HG03175 (cell line): ENCODE measurements at regions not wholly inside any gene's neighbourhood (a gene's known extent, or its start where the extent isn't known, plus 50 kb on each side); places are given as distances from the start of the nearest gene placed in this dataset.

ENCODE experiments used
- ATAC-seq: cut with Tn5 transposase; IDR thresholded peaks from one replicate; pipeline ENCODE4 v1.9.1; 2021; ENCODE audit warnings: mild to moderate bottlenecking, moderate library complexity; ENCODE audit not compliant: unreplicated experiment

DNA sequence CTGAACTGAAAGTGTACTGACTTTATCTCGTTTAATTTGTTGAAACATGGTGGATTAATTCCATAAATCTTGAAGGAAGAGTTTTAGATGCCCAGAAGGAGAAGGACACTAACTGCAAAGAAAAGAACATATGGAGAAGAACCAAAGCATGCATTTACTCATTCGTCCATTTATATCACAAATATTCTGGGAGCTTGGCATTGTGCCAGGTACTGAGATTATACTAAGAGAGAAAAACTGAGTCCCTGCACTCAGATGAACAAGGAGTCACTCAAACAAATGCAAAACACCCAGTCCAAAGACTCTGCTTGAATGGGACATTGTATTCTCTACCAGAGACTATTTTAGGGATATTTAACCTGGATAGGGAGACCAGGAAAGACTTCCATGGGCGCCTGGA is 588.0 kb upstream of the MGMT start:
- ATAC-seq: no peak

DNA sequence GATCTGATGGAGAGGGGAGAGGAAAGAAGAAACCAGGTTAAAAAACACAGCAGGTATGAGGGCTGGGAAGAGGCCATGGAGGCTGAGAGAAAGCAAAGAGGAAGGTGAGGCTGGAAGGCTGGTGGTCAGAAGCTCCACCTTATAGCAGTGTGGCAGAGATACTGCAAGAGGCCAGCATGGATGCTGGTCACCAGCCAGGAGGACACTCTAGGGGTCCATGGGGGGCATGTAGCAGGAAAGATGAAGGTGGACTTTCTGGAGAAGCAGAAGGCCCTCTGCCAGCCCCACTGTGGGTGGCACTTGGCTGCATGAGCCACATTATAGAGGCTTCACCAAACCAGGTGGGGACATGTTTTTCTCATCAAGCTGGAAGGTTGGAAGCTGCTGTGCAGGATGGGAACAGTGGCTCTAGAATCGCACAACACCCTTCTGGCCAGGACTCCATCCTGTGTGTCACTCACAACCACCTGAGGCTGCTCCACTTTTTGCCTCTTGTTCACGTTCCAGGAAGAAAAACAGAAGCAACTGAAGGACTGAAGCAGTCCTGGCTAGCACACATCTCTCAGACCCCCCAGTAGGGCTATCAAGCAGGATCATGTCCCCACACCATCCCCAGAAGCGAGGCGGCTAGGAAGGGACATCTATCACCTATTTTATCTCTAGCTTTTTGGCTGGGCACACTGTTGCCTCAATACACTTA is 587.5 kb upstream of the MGMT start:
- ATAC-seq: no peak

DNA sequence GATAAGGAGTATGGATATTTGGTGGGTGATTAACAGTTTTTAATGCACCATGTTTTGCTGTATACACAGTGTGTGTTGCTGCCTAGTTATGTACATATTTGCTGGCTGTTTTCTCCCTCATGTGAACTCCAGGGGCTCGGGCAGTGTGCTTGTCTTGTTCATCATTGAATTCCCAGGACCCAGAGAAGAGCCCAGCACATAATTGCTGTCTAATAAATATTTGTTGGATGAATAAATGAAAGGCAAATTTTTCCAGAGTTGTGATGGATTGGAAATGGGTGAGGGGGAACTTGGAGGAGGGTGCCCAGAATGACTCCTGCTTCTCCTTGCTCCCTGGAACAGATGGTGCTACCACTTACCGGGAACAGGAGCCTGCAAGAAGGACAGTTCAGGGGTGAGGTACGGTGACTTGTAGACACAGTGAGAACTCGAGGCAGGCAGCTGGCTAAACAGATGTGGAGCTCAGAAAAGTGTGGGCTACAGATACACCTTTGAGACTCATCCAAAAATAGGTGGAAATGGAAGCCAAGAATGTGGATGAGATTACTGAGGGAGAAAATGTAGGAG is 586.8 kb upstream of the MGMT start:
- no peak for ATAC-seq

DNA sequence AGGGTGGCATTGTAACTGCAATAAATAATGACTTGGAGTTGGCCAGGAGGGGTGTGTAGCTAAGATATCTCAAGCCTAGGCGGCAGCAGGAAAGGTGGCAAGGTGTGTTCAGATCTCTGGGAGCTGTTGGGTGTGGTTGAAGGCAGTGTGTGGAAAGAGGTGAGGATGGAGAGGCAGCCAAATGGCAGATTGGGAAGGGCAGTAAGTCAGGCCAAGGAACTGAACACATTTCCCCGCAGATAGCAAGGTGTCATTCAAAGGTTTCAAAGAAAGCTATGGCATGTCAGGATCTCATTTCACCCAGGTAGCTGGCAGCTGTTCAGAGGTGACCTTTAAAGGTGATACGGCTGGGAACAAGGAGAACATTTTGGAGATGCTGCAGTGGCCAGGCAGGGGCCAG is 586.0 kb upstream of the MGMT start:
- no peak for ATAC-seq

DNA sequence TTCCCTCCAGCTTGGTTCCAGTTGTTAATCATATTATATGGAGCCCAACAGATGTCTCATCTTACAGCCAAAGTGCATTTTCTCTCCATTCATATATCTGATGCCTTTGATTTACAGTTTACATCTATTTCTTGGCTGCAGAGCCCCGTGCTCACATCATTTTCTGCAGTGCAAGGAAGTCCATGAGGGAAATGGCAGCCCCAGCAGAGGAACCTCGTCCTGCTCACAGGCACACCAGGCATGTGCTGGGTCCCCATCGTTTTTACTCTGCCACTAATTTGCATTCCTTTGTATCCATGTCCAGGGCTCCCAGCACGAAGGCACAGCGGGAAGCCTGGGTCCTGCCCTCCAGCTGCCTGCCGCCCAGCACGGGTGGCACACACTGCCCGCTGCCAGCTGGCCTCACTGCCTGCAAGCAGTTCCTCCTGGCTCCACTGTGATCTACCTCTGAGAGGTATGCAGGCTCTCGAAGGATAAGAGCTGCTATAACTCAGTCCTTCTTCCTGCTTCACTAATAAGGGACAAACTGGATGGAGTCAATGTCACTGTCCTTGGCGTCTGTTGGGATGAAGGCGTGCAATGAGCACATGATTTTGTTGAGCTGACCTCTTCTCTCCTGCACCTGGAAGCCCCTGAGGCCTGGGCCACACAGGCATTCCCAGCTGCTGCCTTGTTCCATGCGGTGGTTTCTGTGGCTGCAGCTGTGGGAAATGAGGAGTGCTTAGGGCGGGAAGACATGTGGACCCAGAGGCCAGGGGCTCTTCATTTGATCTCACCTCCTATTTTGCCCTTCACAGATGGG is 583.6 kb upstream of the MGMT start:
- ATAC-seq: no peak

DNA sequence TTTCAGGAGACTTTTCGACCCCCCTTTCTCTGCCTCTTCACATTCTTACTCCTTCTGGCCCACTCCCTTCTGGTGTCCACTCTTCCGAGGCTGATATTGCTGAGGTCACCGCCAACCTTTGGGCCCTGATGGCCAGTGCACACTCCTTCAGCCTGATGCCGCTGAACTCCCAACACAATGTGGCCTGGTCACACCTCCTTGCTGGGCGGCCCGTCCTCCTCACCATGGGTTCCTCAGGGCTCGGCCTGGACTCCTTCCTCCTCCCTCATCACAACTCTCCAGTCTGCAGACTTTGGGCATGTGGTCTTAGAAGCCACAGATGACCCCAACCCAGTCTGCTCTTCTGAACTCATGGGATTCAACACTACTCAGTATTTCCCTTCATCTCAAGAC is 583.0 kb upstream of the MGMT start:
- ATAC-seq: no peak

DNA sequence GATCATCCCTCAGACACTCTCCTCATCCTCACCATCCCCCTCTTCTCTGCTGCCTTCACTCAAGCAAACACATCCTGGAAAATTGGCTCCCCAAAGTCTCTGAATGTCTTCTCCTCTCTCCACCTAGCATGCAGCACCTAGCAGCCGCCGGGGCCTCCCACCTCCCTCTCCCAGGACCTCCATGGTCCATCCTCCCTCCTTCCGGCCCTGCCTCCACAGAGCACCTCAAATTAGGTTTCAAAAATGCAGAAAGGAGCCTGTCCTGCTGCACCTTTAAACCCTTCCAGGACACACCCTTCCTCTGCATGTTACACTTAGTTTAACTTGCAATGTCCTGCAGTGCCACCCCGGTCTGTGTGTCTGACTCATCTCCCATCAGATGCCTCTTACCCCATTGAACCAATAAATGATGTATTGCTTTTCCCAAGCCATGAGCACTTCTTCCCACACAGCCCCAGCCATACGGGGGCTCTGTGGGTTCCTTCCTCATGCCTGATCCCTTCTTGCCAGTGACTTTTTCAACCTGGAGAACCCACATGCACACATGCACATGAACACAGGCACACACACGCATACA is 582.5 kb upstream of the MGMT start:
- ATAC-seq: no peak

DNA sequence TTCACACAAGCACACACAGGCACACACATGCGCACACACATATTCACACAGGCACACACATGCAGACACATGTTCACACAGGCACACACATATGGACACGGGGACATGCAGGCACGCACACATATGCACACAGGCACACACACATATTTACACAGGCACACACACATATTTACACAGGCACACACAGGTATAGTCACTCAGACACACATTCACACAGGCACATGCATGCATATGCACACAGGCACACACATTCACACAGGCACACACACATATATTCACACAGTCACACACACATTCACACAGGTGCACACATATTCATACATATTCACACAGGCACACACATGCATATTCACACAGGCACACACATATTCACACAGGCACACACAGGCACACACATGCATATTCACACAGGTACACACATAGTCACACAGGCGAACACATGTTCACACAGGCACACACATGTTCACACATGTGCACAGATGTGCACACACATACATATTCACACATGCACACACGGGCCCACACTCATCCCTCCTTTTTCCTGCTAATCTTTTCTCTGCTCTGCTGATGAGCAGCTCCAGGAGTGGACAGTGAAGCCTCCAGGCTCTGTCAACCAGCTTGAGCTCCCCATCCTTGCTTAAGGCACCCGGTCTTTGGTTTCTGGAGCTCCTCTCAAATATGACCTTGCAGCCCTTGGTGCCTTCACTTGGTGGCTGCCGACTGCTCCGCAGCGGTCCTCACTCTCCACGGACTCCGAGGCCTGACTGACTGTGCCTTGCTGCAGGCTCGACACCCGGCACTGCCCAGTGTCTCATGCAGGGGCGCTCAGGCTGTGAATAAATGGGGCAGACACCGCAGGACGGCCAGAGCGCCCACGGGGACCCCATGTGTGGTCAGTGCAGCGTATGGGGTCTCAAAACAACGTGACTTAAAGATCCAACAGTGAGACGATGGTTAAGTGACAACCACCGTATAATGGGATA is 581.2 kb upstream of the MGMT start:
- ATAC-seq: no peak

DNA sequence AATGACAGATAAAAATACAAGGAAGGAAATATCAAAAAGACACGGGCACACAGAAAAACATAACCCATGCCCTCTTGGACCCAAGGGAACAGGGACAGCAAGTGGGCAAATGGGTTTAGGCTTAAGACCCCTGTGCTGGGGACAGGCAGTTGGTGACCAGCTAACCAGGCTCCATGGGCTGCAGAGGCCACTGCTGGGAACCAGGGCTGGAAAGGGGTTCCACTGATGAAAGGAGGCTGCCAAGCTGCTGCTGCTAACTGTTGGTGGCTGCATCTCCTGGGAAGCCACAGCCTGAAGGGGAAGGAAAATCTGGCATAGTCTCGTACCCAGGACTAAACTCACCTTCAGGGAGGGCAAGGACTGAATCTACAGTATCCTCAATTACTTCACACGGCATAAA is 579.2 kb upstream of the MGMT start:
- ATAC-seq: no peak

DNA sequence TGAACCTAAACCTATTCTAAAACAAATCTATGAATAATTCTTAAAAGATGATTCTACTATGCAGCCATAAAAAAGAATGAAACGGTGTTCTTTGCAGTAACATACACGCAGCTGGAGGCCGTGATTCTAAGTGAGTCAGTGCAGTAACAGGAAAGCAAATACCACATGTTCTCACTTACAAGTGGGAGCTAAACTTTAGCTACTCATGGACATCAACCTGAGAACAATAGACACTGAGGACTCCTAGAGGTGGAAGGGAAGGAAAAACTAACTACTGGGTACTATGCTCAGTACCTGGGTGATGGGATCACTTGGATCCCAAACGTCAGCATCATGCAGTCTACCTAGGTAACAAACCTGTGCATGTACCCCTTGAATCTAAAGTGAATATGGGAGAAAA is 575.0 kb upstream of the MGMT start:
- no peak for ATAC-seq

DNA sequence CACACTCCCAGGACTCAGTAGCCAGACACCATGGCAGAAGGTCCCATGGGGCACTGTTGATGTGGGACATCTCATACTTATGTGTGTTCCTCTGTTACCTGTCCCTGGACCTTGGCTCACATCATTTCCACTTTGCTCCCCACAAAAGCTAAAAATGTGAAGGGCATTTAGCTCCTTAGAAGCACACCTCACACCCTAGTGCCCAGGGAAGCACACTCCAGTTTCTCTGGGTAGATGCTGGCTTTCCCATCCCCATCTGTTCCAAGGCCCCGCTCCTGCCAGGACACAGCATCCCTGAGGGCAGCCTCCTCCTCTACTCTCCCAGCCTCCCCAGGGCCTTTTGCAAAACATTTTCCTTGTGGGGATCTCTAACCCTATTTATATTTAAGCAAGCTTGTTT is 572.4 kb upstream of the MGMT start:
- no peak for ATAC-seq

DNA sequence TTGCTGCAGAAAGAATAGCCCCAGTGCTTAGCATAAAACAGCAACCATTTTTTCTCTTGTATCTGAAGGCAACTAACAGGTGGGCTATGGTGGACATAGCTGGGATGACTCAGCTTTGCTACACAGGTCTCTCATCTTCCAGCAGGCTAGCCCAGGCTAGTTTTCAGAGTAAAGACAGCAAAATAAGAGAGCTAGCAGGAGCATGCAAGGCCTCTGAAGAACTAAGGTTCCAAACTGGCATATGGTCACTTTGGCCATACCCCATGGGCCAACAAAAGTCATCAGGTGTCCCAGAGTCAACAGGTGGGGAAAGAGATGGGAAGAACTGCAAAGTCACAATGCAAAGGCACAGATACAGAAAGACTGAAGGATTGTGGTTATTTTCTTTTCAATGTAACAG is 571.6 kb upstream of the MGMT start:
- no peak for ATAC-seq

DNA sequence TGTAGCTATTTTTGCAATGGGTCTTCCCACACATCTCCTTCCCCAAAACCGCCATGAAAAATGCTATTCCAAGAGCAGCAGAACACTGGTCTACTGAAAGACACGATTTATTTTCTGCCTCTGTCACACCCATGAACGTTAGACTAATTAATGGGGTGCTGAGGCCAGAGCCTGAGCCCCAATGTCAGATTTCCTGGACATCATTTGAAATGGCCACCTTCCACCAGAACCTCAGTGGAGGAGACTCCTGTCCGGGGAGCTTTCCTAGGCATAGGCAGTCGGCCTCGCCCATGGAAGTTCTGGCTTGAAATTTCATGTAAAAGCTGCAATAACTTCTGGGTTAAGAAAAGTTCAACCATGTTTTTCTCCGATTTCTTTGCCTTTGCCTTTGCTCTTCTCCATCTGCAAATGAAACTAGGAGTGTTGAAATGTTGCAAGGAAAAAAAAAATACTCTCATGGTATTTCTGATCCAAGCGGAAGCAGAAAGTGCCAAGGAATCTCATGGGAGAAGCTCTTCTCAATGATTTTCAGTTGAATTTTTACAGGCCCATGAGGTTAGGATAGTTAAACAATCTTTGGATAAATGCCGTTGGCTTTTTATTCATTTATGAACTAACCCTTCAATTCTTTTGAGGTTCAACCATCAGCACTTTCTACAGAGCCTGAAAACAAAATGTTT is 570.8 kb upstream of the MGMT start:
- ATAC-seq: no peak

DNA sequence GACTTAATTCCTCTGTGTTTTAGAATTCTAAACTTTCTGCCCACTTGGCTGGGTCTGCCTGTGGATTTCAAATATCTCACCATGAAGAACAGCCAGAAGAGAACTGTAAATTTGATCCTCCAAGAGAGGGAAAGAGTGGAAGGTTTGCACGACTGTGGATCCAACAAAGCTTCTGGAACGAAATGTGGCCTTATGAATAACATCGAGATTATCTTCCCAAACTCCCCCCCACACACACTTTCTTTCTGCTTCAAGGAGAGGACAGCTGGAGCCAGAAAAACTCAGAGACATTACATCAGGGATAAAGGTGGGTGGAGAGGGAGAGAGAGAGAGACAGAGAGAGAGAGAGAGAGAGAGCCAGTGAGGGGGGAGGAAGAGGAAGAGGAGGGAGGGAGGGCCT is 570.1 kb upstream of the MGMT start:
- no peak for ATAC-seq

DNA sequence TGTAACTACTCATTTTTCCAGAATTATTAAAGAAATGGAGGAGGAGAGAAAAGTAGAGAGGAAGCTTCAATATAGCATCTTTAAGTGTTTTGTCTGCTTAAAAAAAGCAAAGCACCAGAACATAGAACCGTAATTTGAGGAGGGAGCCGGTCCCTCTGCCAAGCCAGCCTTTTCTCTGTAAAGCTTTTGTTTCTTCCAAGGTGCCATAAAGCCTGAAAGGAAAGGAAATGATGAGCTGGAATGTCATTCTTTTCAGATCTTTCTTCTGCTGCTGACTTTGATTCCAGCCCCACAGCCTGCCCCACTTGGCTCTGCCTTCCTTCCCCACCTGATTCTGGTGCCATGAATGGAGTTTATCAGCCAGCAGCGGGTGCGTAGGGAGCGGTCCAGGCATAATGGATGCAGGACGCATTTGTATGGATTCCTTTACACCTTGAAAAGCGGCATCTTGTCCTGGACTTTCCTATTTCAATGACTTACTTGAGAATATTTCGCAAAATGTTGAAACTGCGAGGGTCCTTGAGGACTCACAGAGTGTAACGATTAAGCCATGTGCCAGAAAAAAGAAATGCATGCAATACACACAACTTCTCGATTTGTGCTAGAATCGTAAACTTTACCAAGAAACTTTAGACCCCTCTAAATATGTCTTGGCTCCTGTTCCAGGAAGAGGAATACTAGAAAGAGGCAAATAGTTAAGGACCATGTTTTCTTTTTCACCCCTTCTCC is 569.5 kb upstream of the MGMT start:
- no peak for ATAC-seq

DNA sequence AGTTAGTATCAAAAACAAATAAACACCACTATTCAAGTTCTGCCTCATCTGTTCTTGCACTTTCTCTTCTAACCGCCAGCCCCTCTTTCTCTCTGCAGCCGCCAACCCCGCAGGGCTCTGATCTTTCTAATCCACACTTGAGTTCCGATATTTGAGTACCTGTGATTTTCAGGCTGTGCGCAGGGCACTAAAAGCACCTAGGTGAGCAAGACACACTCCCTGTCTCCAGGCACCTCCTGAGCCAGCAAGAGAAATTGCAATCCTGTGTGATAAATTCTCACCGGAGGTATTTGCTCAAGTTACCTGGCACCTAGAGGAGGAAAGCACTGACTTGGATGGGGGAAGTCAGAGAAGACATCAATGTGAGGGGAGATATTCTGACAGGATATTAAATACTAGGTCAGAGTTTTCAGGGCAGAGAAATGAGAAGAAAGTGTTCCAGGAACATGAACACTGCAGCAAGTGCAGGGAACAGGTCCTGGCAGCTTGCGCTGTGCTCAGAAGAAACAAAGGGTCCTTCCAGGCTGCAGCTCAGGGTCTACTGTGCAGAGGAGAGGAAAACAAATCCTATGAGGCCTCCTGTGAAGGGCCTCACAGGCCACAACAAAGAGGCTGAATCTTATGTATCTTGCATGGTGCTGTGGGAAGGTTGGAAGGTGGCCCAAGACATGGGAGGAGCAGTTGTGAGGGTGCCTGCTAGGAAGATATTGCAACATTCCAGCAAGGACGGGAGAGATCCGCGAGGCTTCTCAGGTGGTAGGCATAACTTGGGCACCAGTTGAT is 568.7 kb upstream of the MGMT start:
- ATAC-seq: no peak

DNA sequence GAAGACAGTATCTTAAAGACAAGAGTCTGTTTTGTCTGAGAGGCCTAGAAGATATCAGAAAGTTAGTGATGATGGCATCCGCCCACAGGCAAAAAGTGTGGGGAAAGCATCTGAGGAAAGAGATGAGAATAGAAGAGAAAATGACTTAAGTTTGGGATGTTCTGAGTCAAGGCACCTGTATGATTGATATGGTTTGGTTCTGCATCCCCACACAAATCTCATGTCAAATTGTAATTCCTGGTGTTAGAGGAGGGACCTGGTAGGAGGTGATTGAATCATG is 568.2 kb upstream of the MGMT start:
- ATAC-seq: no peak

DNA sequence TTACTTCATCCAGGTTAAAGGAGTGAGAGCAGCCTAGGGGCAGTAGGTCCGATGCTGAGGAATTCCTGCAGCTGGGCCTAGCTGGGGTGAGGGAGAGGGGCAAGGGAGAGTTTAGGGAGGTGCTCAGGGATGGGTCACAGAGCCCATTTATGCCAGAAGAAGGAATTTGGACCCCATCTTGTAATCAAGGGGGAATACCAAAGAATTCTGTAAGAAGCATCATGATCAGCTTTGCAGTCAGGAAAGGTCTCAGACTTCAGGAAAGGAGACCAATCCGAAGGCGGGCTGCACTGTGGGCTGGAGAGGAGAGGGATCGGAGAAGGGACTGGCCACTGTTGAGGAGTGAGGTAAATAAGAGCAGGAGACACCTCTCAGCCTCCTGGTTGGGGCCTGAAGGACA is 566.6 kb upstream of the MGMT start:
- no peak for ATAC-seq

DNA sequence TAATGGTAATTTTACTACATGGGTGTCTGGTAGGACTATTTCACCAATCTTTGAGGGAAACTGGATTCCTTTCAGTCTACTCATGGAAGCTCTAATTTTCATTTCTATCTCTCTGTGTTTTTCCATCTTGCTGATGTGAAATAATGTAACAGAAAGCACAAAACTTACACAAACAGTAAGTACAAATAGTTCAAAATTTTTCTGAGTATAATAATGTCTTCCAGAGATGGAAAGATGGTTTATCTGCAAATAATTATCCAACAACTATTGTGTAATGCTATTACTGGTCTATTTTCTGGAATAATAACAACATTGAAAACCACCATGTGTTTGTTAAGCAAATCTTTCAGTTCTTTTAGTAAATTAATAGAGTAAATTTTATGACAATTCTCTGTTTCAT is 565.8 kb upstream of the MGMT start:
- ATAC-seq: no peak
